Activated naive CD4-positive, alpha-beta T cell treated with anti-CD3 and anti-CD28 coated beads, Interleukin-2, amount 50 U/mL, for 16 hours (primary cell): ENCODE measurements at regions not wholly inside any gene's neighbourhood (a gene's known extent, or its start where the extent isn't known, plus 50 kb on each side); places are given as distances from the start of the nearest gene placed in this dataset.

ENCODE experiments used
- DNase-seq: peaks from one replicate; pipeline ENCODE4 v3.0.0-alpha.2; 2020

GRCh38 chr2:217216982-217217381, 357.1 kb upstream of the TNP1 start:
- DNase-seq: no peak

GRCh38 chr2:217216316-217216715, 356.5 kb upstream of the TNP1 start:
- DNase-seq: no peak

GRCh38 chr2:217215877-217216276, 356.0 kb upstream of the TNP1 start:
- no peak for DNase-seq

- no peak for DNase-seq
Observed at GRCh38 chr2:217208867-217209266, 349.0 kb upstream of the TNP1 start.

- no peak for DNase-seq
Observed at GRCh38 chr2:217207699-217208010, 347.8 kb upstream of the TNP1 start.

GRCh38 chr2:217206907-217207698, 347.2 kb upstream of the TNP1 start:
- DNase-seq: no peak

GRCh38 chr2:217206016-217206725, 346.3 kb upstream of the TNP1 start:
- no peak for DNase-seq

GRCh38 chr2:217204358-217204757, 344.5 kb upstream of the TNP1 start:
- no peak for DNase-seq

- DNase-seq: no peak
Observed at GRCh38 chr2:217203086-217203485, 343.2 kb upstream of the TNP1 start.

GRCh38 chr2:217199255-217199630, 339.4 kb upstream of the TNP1 start:
- no peak for DNase-seq

GRCh38 chr2:217195658-217196446, 336.0 kb upstream of the TNP1 start:
- DNase-seq: no peak

GRCh38 chr2:217195016-217195415, 335.2 kb upstream of the TNP1 start:
- DNase-seq: no peak

GRCh38 chr2:217193431-217194340, 333.8 kb upstream of the TNP1 start:
- no peak for DNase-seq

- DNase-seq: no peak
Observed at GRCh38 chr2:217192366-217192765, 332.5 kb upstream of the TNP1 start.

- no peak for DNase-seq
Observed at GRCh38 chr2:217189747-217190146, 329.9 kb upstream of the TNP1 start.

- no peak for DNase-seq
Observed at GRCh38 chr2:217189131-217189530, 329.3 kb upstream of the TNP1 start.

GRCh38 chr2:217186668-217187159, 326.9 kb upstream of the TNP1 start:
- no peak for DNase-seq

- DNase-seq: no peak
Observed at GRCh38 chr2:217186152-217186551, 326.3 kb upstream of the TNP1 start.

GRCh38 chr2:217185265-217185995, 325.6 kb upstream of the TNP1 start:
- DNase-seq: no peak

GRCh38 chr2:217184242-217184641, 324.4 kb upstream of the TNP1 start:
- DNase-seq: no peak

- no peak for DNase-seq
Observed at GRCh38 chr2:217183471-217183870, 323.6 kb upstream of the TNP1 start.

GRCh38 chr2:217182926-217183325, 323.1 kb upstream of the TNP1 start:
- no peak for DNase-seq
